ENCODE measurements at regions not wholly inside any gene's neighbourhood (a gene's known extent, or its start where the extent isn't known, plus 50 kb on each side); places are given as distances from the start of the nearest gene placed in this dataset.
"Not testable (repeated sequence)": the region's sequence is repeated elsewhere in the genome, so short reads cannot be mapped to it uniquely, and the experiment has no call there.

GRCh38 chr1:85520826-85521820 is 56.2 kb upstream of the DDAH1 start:
- DNase-seq (ENCODE audit: low read depth in 3 of 3, low spot score in 2 of 3): not testable (repeated sequence)

- DNase-seq (ENCODE audit: low read depth in 3 of 3, low spot score in 2 of 3): not testable (repeated sequence)
Measured at GRCh38 chr1:85522458-85522857, 57.5 kb upstream of the DDAH1 start.

GRCh38 chr1:85523061-85523460 is 57.5 kb upstream of the CCN1 start:
- not testable (repeated sequence) for DNase-seq (ENCODE audit: low read depth in 3 of 3, low spot score in 2 of 3)

DNA sequence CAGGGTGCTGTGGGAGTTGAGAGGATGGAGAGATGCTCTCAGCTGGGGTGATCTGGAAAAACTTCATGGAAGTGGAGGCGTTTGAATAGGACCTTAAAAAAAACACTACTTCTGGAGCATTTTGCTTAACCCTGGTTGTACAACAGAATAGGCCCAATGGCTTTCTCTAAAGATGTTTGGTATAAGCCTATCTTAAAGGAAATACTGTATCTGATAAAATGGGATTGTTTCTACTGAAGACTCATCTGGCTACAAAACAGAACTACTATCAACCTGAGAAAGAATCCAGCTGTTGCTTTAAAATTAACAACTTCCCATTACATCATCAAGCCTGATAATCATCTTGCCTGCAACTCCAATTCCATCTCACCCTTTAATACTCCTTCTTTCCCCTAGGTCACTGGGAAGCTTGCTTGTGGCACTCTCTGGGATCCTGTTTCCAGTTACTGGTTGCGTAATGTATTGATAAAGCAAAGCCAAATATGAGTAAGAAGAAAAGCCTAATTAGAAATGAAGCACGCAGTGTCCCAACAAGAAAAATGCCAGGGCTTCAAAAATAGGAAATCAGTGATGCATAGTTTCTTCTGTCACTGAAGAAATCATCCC is 56.2 kb upstream of the CCN1 start:
- DNase-seq (ENCODE audit: low read depth in 3 of 3, low spot score in 2 of 3): not testable (repeated sequence)

GRCh38 chr1:85525591-85525991 is 55.0 kb upstream of the CCN1 start:
- DNase-seq (ENCODE audit: low read depth in 3 of 3, low spot score in 2 of 3): not testable (repeated sequence)

DNA sequence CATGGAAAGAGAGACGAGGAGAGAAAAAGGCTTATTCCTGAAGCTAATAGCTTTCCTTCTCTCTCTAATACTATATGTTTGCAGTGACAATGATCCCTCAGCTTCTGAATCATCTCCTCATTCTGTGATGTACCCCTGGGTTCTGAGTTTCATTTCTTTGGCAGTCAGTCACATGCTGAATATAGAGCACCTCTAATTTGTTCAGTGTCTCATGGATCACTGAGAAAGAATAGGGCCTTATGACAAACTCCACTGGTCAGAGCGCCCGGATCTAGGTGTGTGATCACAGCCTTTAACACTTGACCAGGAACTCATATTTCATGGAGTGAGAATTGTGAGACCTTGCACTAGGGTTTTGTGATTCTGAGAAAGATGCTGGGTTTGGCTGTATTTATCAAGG is 54.3 kb upstream of the CCN1 start:
- DNase-seq (ENCODE audit: low read depth in 3 of 3, low spot score in 2 of 3): not testable (repeated sequence)

DNA sequence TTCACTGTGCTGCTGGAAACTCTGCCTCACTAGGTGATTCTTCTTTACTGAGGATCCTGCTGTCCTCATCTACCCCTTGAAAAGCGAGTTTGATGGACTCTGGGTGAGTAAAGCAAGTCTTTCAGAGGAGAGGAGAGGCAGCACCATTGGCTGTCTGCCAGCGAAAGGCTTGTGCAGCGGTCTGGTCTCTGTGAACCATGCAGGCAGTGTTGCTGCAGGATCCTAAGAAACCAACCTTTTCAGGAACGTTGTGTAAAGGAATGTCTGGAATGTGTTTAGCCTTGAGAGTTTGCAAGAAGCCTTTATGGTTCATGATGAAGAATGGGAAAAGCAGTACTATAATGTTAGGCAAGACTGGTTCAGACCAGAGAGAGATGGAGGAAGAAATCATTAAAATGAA is 53.4 kb upstream of the CCN1 start:
- DNase-seq (ENCODE audit: low read depth in 3 of 3, low spot score in 2 of 3): peak in 2 of 3 donors; percentile 42 to 72
